NCI-H1436 (cell line): ENCODE measurements at regions not wholly inside any gene's neighbourhood (a gene's known extent, or its start where the extent isn't known, plus 50 kb on each side); places are given as distances from the start of the nearest gene placed in this dataset.

Experiments
- DNase-seq: peaks from one replicate; lab custom pipeline; 2025; lab: John Stamatoyannopoulos, UW

GRCh38 chr15:77713281-77713680 lies 80.6 kb upstream of the LINGO1 start:
- DNase-seq = no peak

GRCh38 chr15:77712438-77712837 lies 79.7 kb upstream of the LINGO1 start:
- no peak for DNase-seq

- DNase-seq = no peak
Observed at GRCh38 chr15:77710637-77711036, 77.9 kb upstream of the LINGO1 start.

GRCh38 chr15:77710206-77710605 lies 77.5 kb upstream of the LINGO1 start:
- no peak for DNase-seq

GRCh38 chr15:77709135-77709886 lies 76.6 kb upstream of the LINGO1 start:
- no peak for DNase-seq

GRCh38 chr15:77706482-77707244 lies 74.0 kb upstream of the LINGO1 start:
- DNase-seq = no peak

GRCh38 chr15:77702211-77702957 lies 69.7 kb upstream of the LINGO1 start:
- no peak for DNase-seq

- no peak for DNase-seq
Observed at GRCh38 chr15:77698481-77698880, 65.8 kb upstream of the LINGO1 start.

GRCh38 chr15:77697893-77698292 lies 65.2 kb upstream of the LINGO1 start:
- DNase-seq = no peak

GRCh38 chr15:77696871-77697270 lies 64.2 kb upstream of the LINGO1 start:
- no peak for DNase-seq

GRCh38 chr15:77695961-77696582 lies 63.4 kb upstream of the LINGO1 start:
- DNase-seq = no peak

- DNase-seq = no peak
Observed at GRCh38 chr15:77695548-77695947, 62.8 kb upstream of the LINGO1 start.

GRCh38 chr15:77693576-77693975 lies 60.9 kb upstream of the LINGO1 start:
- DNase-seq = no peak

- DNase-seq = no peak
Observed at GRCh38 chr15:77692614-77693013, 59.9 kb upstream of the LINGO1 start.

- DNase-seq = no peak
Observed at GRCh38 chr15:77691607-77692006, 58.9 kb upstream of the LINGO1 start.

- no peak for DNase-seq
Observed at GRCh38 chr15:77689821-77690220, 57.1 kb upstream of the LINGO1 start.

GRCh38 chr15:77688693-77689092 lies 56.0 kb upstream of the LINGO1 start:
- DNase-seq = no peak

- no peak for DNase-seq
Observed at GRCh38 chr15:77688266-77688665, 55.6 kb upstream of the LINGO1 start.

- DNase-seq = no peak
Observed at GRCh38 chr15:77685082-77685815, 52.5 kb upstream of the LINGO1 start.

GRCh38 chr15:77684341-77685081 lies 51.8 kb upstream of the LINGO1 start:
- no peak for DNase-seq

- no peak for DNase-seq
Observed at GRCh38 chr15:77682564-77682963, 49.9 kb upstream of the LINGO1 start.
